ENCODE measurements at regions not wholly inside any gene's neighbourhood (a gene's known extent, or its start where the extent isn't known, plus 50 kb on each side); places are given as distances from the start of the nearest gene placed in this dataset.
A peak's percentile ranks its signal among the peaks of the same experiment; 100 is the strongest.
"Not testable (repeated sequence)": the region's sequence is repeated elsewhere in the genome, so short reads cannot be mapped to it uniquely, and the experiment has no call there.

- no peak for DNase-seq (ENCODE audit: low spot score)
These were observed 177.3 kb upstream of the HMHB1 start for GRCh38 chr5:143634689-143635088.

DNA sequence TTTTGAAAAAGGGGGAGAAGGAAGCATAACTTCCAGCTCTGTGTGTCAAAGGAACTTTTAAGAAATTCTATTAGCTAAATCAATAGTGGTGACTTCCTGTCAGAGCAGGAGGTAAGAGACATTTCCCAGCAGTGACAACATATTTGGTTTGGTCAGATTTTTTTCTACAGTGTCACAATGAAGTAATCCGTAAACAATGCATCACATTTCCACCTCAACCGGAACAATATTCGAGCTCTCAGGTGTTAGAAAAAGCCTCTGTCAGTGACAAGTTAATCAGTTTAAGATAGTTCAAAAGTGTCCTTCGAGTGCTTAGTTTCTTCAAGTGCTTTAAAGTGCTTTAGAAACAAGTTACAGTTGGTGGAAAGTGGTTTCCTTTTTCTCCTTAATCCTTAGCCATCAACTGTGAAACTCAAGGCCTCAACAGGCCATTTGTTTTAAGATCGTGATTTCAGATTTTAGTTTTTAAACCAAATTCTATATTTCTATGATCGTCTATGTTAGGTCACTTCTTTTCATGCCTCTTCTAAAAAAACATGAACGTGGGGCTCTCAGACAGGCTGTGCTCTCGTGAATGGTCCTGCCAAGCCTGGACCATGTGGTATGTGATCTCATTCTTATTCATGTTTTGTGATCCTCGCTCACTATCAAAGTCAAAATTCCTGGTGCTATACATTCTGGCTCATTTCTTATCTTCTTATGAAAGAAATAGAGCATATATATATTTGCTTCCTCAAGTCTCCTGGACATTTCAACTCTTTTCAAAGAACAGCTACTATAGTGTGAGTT lies 181.9 kb upstream of the HMHB1 start:
- DNase-seq (ENCODE audit: low spot score), result peak; percentile 69

DNA sequence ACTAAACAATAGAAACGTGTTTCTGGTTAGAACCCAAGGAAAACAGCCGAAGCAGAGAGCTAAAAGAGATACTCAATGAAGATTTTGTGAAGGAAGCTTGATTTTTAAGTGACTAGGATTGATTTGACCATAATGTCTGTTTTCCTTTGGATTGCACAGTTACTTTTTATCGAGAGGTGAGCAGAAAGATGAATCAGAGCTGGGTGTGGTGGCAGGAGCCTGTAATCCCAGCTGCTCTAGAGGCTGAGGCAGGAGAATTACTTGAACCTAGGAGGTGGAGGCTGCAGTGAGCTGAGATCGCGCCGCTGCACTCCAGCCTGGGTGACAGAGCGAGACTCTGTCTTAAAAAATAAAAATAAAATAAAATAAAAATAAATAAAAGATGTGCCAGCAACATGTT lies 186.9 kb upstream of the HMHB1 start:
- not testable (repeated sequence) for DNase-seq (ENCODE audit: low spot score)

GRCh38 chr5:143624465-143624864 lies 187.5 kb upstream of the HMHB1 start:
- DNase-seq (ENCODE audit: low spot score), result no peak

- DNase-seq (ENCODE audit: low spot score), result no peak
These were observed 192.9 kb upstream of the HMHB1 start for GRCh38 chr5:143619040-143619439.

- no peak for DNase-seq (ENCODE audit: low spot score)
These were observed 193.8 kb upstream of the HMHB1 start for GRCh38 chr5:143618141-143618540.

DNA sequence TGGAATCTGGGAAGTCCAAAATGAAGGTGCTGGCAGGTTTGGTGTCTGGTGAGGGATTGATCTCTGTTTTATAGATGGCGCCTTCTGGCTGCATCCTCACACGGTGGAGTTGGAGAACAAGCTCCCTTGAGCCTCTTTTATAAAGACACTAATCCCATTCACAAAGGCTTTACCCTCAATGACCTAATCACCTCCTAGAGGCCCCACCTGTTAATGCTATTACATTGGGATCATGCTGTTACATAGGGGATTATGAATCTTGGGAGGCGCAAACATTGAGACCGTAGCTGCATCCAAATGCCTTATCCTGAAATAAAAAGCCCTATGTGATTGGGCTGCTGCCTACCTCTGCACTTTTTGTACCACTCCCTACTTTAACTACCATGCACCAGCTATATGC lies 197.1 kb upstream of the HMHB1 start:
- DNase-seq (ENCODE audit: low spot score), result no peak

DNA sequence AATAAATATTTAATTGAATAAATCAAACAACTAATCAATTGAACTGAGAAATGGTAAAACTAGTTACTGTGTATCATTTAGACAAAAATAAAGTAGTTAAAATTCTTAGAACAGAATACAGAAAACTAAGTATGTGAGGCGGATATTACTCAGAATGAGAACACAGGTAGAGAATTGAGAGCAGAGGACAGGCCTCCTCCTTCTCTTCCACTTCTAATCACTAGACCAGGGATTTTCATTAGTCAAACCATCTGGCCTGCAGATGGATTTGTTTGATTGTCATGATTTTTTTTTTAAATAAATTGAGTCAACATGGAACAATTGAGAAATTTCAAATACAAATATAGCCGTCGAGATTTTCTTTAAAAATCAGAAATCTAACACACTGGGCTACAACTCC lies 198.6 kb upstream of the HMHB1 start:
- DNase-seq (ENCODE audit: low spot score), result no peak

- DNase-seq (ENCODE audit: low spot score), result no peak
These were observed 201.0 kb upstream of the HMHB1 start for GRCh38 chr5:143610946-143611345.

- DNase-seq (ENCODE audit: low spot score), result peak; percentile 69
These were observed 202.7 kb upstream of the NR3C1 start for GRCh38 chr5:143606043-143606752.

DNA sequence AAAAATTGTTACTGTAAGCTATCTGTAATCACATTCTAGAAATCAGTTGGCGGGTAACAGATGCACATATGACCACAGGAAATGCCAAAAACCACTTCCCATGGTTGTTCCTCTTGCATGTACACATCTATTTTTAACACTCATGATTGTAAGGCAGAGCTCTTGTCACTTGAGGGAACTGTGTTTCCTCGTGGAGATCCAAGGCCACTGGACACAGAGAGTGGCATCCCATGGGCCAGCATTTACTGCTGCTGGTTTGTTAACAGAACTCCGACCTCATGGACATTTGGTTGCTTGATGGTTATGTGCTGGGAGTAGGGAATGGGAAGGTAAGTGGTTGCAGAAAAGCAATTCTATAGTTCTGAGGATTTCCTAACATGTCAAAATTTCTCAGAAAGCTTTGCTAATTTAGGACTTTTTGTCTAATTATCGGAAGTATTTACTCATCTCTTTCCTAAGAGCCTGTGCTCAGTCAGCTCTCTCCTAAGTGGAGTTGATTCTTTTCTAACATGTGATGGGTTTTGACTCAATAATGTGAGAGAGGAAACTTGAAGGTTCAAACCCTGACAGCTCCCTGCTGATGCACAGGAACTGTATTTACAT lies 202.0 kb upstream of the NR3C1 start:
- DNase-seq (ENCODE audit: low spot score), result no peak

DNA sequence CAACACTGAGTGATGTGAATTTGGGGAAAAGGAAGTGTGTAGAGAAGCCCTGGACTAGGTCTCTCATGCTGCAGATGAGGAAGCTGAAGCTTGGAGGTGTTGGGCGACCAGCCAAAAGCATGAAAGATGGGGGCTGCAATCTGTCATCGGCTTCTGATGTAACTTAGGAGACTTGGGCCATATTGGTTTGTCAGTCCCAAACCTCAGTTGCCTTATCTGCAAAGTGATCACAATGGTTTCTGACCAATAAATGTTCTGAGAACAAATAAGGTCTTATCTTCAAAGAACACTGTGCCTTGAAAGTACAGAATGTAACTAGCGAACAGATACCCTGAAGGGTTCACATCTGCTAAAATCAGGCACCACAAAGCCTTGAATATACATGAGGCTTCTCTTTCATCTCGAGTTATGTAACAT lies 198.4 kb upstream of the NR3C1 start:
- DNase-seq (ENCODE audit: low spot score), result no peak

GRCh38 chr5:143601357-143601756 lies 197.9 kb upstream of the NR3C1 start:
- DNase-seq (ENCODE audit: low spot score), result no peak

DNA sequence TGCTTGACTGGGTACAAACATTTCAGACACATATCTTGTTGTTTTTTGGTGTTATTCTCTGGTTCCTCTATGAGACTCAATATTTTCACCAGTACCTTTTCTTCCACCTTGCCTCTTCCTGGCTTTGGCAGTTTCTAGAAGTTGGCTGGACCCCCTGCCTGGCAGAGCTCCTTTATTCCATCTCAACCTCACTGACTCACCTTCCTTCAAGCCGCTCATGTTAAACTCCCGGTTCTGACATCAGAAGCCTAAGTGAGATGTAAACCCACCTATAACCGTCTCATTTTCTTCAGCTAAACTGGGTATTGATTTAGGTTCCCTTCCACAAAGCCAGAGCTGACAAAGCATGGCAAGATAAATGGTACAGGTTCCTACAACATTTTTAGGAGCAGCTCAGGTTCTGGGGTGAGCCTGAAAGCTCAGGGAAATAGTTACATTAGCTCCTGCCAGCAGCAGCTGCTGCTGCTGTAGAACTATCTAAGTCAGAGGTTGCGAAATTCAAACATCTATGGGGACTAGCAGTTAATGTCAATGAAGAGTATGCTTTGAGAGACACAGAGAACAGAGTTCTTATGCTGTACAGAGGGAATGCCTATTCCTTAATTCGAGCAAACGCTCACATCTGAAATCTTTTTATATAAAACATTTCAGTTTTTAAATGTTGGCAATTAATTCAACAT lies 197.1 kb upstream of the NR3C1 start:
- no peak for DNase-seq (ENCODE audit: low spot score)

GRCh38 chr5:143599474-143599873 lies 196.0 kb upstream of the NR3C1 start:
- no peak for DNase-seq (ENCODE audit: low spot score)

GRCh38 chr5:143596824-143597223 lies 193.3 kb upstream of the NR3C1 start:
- DNase-seq (ENCODE audit: low spot score), result no peak

DNA sequence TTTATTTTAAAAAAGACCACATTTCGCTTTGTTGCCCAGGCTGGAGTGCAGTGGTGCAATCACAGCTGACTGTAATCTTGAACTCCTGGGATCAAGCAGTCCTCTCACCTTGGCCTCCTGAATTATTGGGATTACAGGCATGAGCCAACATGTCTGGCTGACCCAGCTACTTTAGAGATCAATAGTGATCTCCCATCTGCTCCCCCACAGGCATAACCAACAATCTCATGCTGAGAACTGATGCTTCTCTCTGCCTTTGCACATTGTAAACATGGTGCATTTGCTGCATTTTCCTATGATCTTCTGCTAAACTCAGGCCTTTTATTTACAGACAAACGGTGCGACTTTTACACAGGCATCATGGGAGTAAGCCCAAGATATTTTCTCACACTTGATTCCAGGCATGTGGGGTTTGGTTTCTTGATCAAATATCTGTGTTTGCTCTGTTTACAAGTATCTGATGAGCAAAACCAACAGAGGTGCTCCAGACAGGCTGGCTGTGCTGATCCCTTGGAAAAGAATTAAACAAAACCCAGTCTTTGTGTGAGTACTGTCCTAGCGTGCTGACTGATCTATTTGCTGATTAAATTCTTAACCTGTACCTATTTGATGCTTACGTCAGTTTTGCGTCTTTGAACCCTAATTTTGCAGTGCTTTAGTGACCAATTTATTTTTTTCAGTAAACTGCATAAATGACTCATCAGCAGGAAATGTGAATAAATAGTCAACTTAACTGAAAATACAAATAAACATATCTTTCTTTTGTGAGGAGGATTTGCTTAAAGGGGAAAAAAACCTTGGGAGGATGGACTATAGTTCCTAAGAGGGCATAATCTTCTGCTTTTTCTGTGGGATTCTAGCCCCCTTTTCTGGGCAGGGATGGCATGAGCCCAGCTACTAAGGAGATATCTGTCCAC lies 191.7 kb upstream of the NR3C1 start:
- peak; percentile 37 for DNase-seq (ENCODE audit: low spot score)

GRCh38 chr5:143593723-143594122 lies 190.2 kb upstream of the NR3C1 start:
- DNase-seq (ENCODE audit: low spot score), result no peak

GRCh38 chr5:143592648-143593047 lies 189.2 kb upstream of the NR3C1 start:
- DNase-seq (ENCODE audit: low spot score), result peak; percentile 23

GRCh38 chr5:143588933-143589662 lies 185.6 kb upstream of the NR3C1 start:
- DNase-seq (ENCODE audit: low spot score), result no peak

- not testable (repeated sequence) for DNase-seq (ENCODE audit: low spot score)
These were observed 184.6 kb upstream of the NR3C1 start for GRCh38 chr5:143588121-143588520.
